Fibroblast of the aortic adventitia (primary cell): ENCODE measurements at regions not wholly inside any gene's neighbourhood (a gene's known extent, or its start where the extent isn't known, plus 50 kb on each side); places are given as distances from the start of the nearest gene placed in this dataset.

Experiments used
- DNase-seq: peaks from one replicate; pipeline ENCODE4 v3.0.0-alpha.2; 2010; ENCODE audit warnings: low read depth
- H3K4me3 ChIP-seq: 2 replicates; pipeline ENCODE4 v1.5.1; 2011; ENCODE audit warnings: low read depth, mild to moderate bottlenecking, control low read depth, low read length, moderate library complexity
- CTCF ChIP-seq: IDR thresholded peaks from 2 replicates; pipeline ENCODE4 v1.5.1; 2011; ENCODE audit warnings: mild to moderate bottlenecking, low read length, control low read depth, inconsistent platforms; ENCODE audit not compliant: insufficient read depth

GRCh38 chr7:91566402-91566732, 302.1 kb downstream of the FZD1 start:
- TF ChIP-seq CTCF: no peak
- H3K4me3 ChIP-seq: no peak overlapping the region
- DNase-seq: no peak

GRCh38 chr7:91567081-91568012, 303.1 kb downstream of the FZD1 start:
- no peak overlapping the region for H3K4me3 ChIP-seq
- peak; percentile 28 for DNase-seq
- no peak for TF ChIP-seq CTCF

- H3K4me3 ChIP-seq: no peak overlapping the region
- no peak for DNase-seq
- TF ChIP-seq CTCF: no peak
Observed at GRCh38 chr7:91568138-91568537, 303.9 kb downstream of the FZD1 start.

GRCh38 chr7:91569728-91570457, 305.7 kb downstream of the FZD1 start:
- peak; percentile 68 for DNase-seq
- H3K4me3 ChIP-seq: no peak overlapping the region
- no peak for TF ChIP-seq CTCF

GRCh38 chr7:91570560-91570959, 306.3 kb downstream of the FZD1 start:
- no peak overlapping the region for H3K4me3 ChIP-seq
- no peak for TF ChIP-seq CTCF
- no peak for DNase-seq

GRCh38 chr7:91571601-91572000, 307.4 kb downstream of the FZD1 start:
- no peak overlapping the region for H3K4me3 ChIP-seq
- no peak for DNase-seq
- no peak for TF ChIP-seq CTCF
